ENCODE measurements at regions not wholly inside any gene's neighbourhood (a gene's known extent, or its start where the extent isn't known, plus 50 kb on each side); places are given as distances from the start of the nearest gene placed in this dataset.

GRCh38 chr7:25864943-25865751, 286.9 kb upstream of the NFE2L3 start:
- intact Hi-C loops (cut with micrococcal nuclease) = loop anchor here (5.0 kb wide), 2 partner anchors 1297 to 1877 kb away; partner anchors contain the start of gene TAX1BP1

GRCh38 chr7:25868509-25868908, 283.5 kb upstream of the NFE2L3 start:
- intact Hi-C loops (cut with micrococcal nuclease) = no loop called here

DNA sequence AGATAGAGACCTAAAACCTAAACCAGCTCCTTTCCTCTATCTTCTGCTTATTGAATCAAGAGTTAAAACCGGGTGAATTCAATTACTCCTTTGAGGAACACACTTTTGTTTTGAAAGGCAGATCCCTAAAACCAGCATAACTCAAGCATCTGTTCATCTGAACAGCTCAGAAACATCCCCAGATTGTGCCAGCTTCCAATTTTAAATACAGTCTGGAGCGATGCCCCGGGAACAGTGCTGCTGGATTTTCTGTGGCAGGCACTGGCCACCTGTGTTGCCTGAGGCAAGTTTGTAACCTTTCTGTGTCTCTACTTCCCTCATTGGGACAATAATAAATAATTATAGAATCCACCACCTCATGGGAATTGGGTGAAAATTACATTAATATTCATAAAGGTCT, 281.4 kb upstream of the NFE2L3 start:
- intact Hi-C loops (cut with micrococcal nuclease) = no loop called here

DNA sequence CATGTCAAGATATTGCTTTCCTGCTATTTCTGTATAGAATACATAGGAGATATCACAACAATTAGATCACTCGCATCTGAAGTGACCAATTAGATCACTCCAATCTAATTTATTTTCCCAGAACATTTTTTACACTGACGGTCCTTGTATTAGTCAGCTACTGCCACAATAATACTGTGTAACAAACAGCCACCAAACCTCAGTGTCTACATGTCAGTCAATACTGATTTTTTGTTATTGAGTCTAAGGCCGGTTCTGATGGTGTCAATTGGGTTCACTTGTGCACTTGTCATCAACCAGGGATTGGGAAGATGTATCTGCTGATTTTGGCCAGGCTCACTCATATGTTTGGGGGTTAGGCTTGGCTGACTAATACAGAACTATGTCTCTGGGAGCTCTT, 275.9 kb upstream of the NFE2L3 start:
- intact Hi-C loops (cut with micrococcal nuclease) = no loop called here

DNA sequence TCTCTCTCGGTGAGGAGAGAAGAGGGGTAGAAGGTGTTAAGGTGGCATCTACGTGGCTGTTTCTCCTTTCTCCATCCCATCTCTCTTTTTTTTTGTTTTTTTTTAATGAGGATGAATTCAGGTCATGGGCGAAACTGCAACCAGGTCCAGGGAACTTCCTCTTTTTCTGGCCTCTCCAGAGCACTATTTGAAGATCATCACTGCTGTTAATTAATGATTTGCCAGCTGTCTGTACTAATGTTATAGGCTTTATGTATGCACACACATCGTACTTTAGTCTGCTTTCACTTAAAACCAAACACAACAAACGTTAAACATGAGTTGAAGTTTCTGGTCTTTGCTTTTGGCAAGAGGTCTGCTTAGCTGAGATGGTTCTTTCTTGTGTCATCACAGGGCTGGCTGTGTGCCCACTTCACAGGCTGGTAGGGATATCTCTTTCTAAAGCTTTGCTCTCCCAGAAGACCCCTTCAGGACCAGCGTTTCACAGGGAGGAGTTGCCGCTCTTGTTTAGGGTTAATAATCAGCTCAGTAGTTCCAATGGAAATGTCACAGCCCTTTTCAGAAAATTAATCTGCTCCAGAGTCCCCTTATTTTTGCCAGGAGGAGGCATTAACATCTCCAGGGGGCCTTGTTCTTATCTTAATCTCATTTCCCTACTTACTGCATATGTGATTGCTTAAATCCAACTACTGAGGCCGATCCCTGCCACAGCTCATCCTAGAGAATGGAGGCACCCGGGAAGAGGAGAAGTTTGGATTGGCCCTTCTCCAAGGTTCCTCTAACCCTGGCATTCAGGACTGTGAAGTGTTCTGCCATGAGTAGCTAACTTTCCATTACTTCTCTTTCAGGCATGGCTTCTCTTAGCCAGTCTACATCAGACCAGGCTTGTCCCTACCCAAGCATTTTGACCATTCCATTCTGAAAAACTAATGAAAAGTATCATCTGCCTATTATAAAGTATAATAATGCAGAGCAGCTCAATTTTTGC, 273.9 kb upstream of the NFE2L3 start:
- intact Hi-C loops (cut with micrococcal nuclease) = no loop called here

GRCh38 chr7:25879799-25880198, 272.2 kb upstream of the NFE2L3 start:
- intact Hi-C loops (cut with micrococcal nuclease) = no loop called here

DNA sequence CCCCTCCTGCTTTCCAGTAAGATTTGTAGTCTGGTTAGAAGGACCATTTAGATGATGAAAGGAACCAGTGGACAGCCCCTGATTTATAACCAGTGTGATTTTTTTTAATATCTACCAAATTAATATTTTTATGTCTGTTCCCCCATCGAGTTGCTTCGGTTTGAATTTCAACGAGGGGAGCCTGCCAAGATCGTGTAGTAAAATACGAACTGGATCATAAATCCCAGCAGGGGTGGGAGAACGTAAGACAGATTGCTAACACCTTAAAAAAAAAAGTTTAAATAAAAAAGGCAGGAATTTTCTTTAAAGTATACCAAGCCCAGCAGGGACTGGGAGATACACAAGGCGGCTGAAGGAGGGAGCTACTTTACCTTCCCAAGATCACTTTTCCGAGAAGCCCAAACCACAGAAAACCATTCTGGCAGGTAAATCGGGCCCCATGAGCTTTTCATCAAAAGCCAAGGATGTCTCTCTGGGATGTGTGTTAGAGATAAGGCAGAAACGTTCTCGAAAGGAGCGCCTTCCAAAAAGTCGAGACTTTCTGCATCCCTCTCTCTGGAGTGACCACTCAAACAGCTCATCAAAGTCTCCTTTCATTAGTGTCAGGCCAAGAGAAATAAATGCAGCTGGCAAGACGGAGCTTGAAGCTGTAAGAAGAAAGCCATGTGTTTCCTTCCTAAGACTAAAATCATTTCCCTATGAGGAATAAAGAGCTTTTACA, 270.5 kb upstream of the NFE2L3 start:
- intact Hi-C loops (cut with micrococcal nuclease) = no loop called here

- intact Hi-C loops (cut with micrococcal nuclease) = no loop called here
Observed at GRCh38 chr7:25882151-25882773, 269.7 kb upstream of the NFE2L3 start.

- intact Hi-C loops (cut with micrococcal nuclease) = no loop called here
Observed at GRCh38 chr7:25884265-25884828, 267.7 kb upstream of the NFE2L3 start.

DNA sequence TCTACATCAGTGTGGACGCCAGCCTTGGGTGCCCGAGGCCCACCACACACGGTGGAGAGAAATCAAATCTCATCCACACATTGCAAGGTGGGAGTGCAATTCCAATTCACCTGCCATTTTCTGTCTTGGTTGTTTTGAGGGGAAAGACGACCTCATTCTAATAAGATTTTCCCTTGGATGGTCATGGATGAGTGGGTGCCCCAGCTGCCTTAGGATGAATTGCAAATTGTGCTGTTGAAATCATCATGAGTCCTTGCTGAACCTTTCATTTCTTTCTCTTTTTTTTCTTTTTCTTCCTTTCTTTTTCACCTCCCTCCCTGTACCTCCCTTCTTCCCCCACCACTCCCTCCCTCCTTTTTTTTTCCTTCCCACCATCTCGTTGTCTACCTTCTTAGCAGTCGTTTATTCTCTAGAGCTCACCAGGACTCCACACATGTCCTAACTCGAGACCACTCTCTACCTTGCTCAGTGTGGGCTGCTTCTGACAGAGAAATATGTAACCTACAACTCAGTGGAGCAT, 266.9 kb upstream of the NFE2L3 start:
- intact Hi-C loops (cut with micrococcal nuclease) = no loop called here

GRCh38 chr7:25886387-25887240, 265.4 kb upstream of the NFE2L3 start:
- intact Hi-C loops (cut with micrococcal nuclease) = no loop called here

DNA sequence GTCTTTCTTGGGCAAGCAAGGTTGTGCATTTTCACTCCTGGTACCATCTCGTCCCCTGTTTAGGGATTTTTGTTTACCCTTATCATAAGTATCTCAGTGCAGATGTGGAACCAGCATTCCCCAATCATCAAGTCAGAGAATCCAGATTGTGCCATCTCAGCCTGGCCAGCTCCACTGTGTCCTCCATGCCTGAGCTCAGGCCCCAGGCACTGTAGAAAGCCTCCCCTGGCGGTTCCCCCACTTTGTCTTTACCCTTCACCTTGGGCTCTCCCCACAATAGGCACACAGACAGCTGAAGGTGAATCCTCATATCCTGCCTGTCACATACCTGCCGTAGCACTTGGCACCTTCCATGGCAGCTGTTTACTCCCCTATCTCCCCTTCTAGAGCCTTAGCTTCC, 264.7 kb upstream of the NFE2L3 start:
- intact Hi-C loops (cut with micrococcal nuclease) = no loop called here

- intact Hi-C loops (cut with micrococcal nuclease) = no loop called here
Observed at GRCh38 chr7:25887795-25888559, 264.0 kb upstream of the NFE2L3 start.

DNA sequence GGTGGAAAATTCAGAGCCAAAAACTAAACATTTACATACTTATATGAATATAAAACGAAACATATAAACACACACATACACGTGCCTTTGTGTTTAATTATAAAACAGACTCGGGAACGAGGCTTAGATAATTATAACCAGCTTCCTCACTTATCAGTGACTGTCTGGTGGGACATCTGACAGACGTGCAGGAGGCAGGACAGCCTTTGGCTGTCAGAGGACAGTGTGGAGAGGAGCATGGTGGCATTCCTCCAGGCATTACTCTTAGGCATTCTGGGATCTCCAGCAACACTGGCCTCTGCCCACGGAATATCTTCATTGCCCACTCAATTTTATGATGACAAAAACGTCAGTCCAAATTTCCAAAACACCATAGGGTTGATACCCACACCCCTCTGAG, 262.2 kb upstream of the NFE2L3 start:
- intact Hi-C loops (cut with micrococcal nuclease) = loop anchor here (5.0 kb wide), 3 partner anchors 308 to 793 kb away; partner anchors contain the start of gene SNX10

DNA sequence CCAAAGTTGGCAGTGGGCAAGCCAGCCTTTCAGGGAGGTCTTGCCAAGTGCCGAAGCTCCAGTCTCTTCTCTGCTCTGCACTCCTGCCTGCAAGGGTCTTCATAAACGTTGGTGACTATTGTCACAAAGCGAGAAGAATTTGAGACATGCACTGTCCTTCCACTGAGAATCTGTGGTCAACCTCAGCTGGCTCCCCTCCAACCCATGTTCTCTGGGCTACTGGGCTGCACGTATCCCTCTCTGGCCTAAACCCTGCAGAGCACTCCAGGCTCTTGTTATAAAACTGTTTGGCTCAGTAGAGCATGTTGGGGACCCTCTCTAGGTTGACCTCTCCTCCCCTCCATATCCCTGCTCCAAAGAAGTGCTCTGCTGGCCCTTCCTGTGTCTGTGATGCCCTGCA, 260.4 kb upstream of the NFE2L3 start:
- intact Hi-C loops (cut with micrococcal nuclease) = loop anchor here (5.0 kb wide), 3 partner anchors 306 to 791 kb away; partner anchors contain the start of gene SNX10

- intact Hi-C loops (cut with micrococcal nuclease) = loop anchor here (1.0 to 5.0 kb wide), 7 partner anchors 31 to 1268 kb away; partner anchors contain the start of gene SNX10
Observed at GRCh38 chr7:25893436-25893835, 258.6 kb upstream of the NFE2L3 start.

DNA sequence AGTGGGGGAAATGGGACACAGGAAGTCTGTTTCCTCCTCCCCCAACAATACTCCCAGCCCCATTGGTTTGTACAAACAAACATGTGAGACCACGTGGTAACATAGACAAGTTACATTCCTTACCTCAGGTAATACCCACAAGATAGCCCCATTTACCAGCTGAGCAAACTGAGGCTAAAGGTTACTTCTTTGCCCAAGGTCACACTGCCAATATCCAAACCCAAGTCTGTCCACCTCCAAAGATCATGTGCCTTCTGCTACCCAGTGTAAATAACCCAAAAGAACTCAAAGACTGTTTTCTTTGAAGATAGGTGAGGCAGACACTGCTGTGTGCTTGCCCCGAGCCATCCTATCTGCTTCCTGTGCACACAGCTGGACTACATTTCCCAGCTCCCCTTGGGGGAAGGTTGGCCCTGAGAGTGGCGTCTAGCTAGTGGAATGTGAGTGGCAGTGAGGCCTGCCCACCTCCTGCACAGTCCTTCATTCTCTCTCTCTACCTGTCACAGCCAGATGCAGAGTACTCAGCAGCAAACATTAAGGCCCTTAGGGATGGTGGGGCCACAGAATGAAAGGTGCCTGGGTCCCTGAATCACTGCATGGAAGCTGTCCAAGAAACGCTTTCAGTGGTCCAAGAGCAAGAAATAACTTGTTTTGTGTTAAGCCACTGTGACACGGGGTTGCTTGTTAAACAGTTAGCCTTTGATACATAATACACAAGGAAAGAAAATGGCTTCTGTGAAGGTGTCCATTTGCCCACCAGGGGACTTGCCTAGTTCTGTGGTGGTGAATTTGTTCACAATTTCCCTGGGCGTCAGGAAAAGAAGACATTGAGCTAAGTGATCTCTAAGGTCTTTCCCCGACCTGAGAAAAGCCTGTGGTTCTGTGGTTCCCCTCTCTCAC, 257.7 kb upstream of the NFE2L3 start:
- intact Hi-C loops (cut with micrococcal nuclease) = loop anchor here (1.0 to 5.0 kb wide), 5 partner anchors 47 to 788 kb away; partner anchors contain the start of gene SNX10
